Pancreas (tissue), 10 donors: ENCODE measurements at regions not wholly inside any gene's neighbourhood (a gene's known extent, or its start where the extent isn't known, plus 50 kb on each side); places are given as distances from the start of the nearest gene placed in this dataset.

Experiments
- ATAC-seq, 4 donors: fragments of 200-7000 bp; cut with Tn5 transposase; one replicate each; pipeline versions ENCODE4 v1.8.0 to v1.9.1; 2020; ENCODE audit warnings: mild to moderate bottlenecking in 4 of 4, moderate library complexity in 4 of 4
- DNase-seq, 6 donors: peaks; one replicate each; pipeline ENCODE4 v3.0.0-alpha.2; 2020
- FAIRE-seq: peaks from 2 replicates; lab custom pipeline; 2012; peaks lifted over from hg19 to GRCh38; lab: Jason Lieb, UNC
- H3K27ac ChIP-seq, 4 donors: fragments of 200-600 bp; sonication (generic); 1 replicate in 3 of 4; 2 replicates in 1 of 4; pipeline versions ENCODE4 v1.5.0 to v1.8.0; 2020
- H3K27me3 ChIP-seq, 4 donors: fragments of 200-600 bp; one replicate each; pipeline ENCODE4 v1.8.0; 2021
- H3K36me3 ChIP-seq, 3 donors: fragments of 200-600 bp; sonication (generic) in 1 of 3; one replicate each; pipeline versions ENCODE4 v1.5.0 to v1.8.0; 2020 to 2021
- H3K4me1 ChIP-seq, 3 donors: fragments of 200-600 bp; one replicate each; pipeline ENCODE4 v1.8.0; 2021
- H3K4me3 ChIP-seq, 4 donors: fragments of 200-600 bp; sonication (generic) in 2 of 4; one replicate each; pipeline versions ENCODE4 v1.5.0 to v1.8.0; 2020 to 2021
- H3K9me3 ChIP-seq, 4 donors: fragments of 200-600 bp; one replicate each; pipeline ENCODE4 v1.8.0; 2021
- CTCF ChIP-seq, 4 donors: fragments of 200-600 bp; sonication (generic) in 3 of 4; IDR thresholded peaks; one replicate each; pipeline versions ENCODE4 v1.5.0 to v1.8.0; 2021; ENCODE audit warnings: antibody characterized with exemption in 4 of 4
- WGBS, 2 donors: extraction: QIAGEN DNeasy Blood & Tissue Kit; methylation state at CpG; one replicate each; pipeline ENCODE4 v1.1.7; 2013; 5-methylcytosine and 5-hydroxymethylcytosine counted together
- intact Hi-C, 3 donors: fragments of 100-400 bp; cut with DNase I; formaldehyde crosslinking; loops; one replicate each; pipeline versions ENCODE4 v1.11.1 to v1.14.2; 2022
- donor health status: healthy with polysubstance abuse.
- donor health status: DM: no; HTN: no; CAD: no; lungs with moderate emphysema.
- donor health status: DM: no; HTN: no; CAD: no.
- donor health status: control.
- donor health status: control.
- donor health status: Bipolar disorder and iron deficiency.
- donor health status: DM: yes; HTN: yes; CAD: no.
- donor health status: DM: no; HTN: no; CAD: no.
- donor health status: DM: no; HTN: no; CAD: no.
- donor health status: DM: yes; HTN: yes; CAD: no.

- H3K27ac ChIP-seq: no peak overlapping the region
- intact Hi-C loops: no loop called here
Measured at GRCh38 chr2:196330645-196331044, 159.3 kb upstream of the STK17B start.

GRCh38 chr2:196331143-196331542 is 159.8 kb upstream of the STK17B start:
- no peak overlapping the region for H3K27ac ChIP-seq
- DNase-seq (no peak), ATAC-seq (peak in 2 of 4 donors; percentile 54 to 55), FAIRE-seq (no peak)
- no peaks in the 10 kb centered on the region for H3K4me1 ChIP-seq
- no peaks in the 10 kb centered on the region for H3K27me3 ChIP-seq
- H3K9me3 ChIP-seq: no peaks in the 10 kb centered on the region
- TF ChIP-seq CTCF (IDR thresholded peaks at IDR 0.05): no peak
- WGBS, 2 donors: 61 to 66% methylated on average over 5 of the region's 5 CpGs
- intact Hi-C loops: no loop called here
- H3K36me3 ChIP-seq: no peaks in the 10 kb centered on the region
- H3K4me3 ChIP-seq: no peak overlapping the region

More at GRCh38 chr2:196330645-196331044, 159.3 kb upstream of the STK17B start:
- WGBS, 2 donors: 80 to 83% methylated on average over 4 of the region's 4 CpGs
- no peaks in the 10 kb centered on the region for H3K9me3 ChIP-seq
- H3K4me3 ChIP-seq: no peak overlapping the region
- FAIRE-seq (no peak), ATAC-seq (no peak), DNase-seq (no peak)
- no peaks in the 10 kb centered on the region for H3K27me3 ChIP-seq
- H3K4me1 ChIP-seq: no peaks in the 10 kb centered on the region
- no peaks in the 10 kb centered on the region for H3K36me3 ChIP-seq
- TF ChIP-seq CTCF (IDR thresholded peaks at IDR 0.05): no peak

- Histone ChIP-seq H3K9me3 (no peaks in the 10 kb centered on the region), H3K27ac (no peak overlapping the region), H3K36me3 (no peaks in the 10 kb centered on the region), H3K27me3 (no peaks in the 10 kb centered on the region), H3K4me1 (no peaks in the 10 kb centered on the region), H3K4me3 (no peak overlapping the region)
- WGBS, 2 donors: 27 to 28% methylated on average over 4 of the region's 4 CpGs
- FAIRE-seq (no peak), DNase-seq (no peak), ATAC-seq (no peak)
- intact Hi-C loops: no loop called here
- TF ChIP-seq CTCF (IDR thresholded peaks at IDR 0.05): no peak
Measured at GRCh38 chr2:196331851-196332250, 160.5 kb upstream of the STK17B start.

GRCh38 chr2:196333397-196333796 is 162.0 kb upstream of the STK17B start:
- ATAC-seq (no peak), DNase-seq (no peak), FAIRE-seq (no peak)
- Histone ChIP-seq H3K4me1 (no peaks in the 10 kb centered on the region), H3K36me3 (no peaks in the 10 kb centered on the region), H3K27me3 (no peaks in the 10 kb centered on the region), H3K27ac (no peak overlapping the region), H3K4me3 (no peak overlapping the region), H3K9me3 (no peaks in the 10 kb centered on the region)
- no peak for TF ChIP-seq CTCF (IDR thresholded peaks at IDR 0.05)
- intact Hi-C loops: no loop called here

GRCh38 chr2:196334710-196335109 is 163.3 kb upstream of the STK17B start:
- 65 to 73% methylated on average over 3 of the region's 3 CpGs for WGBS, 2 donors
- Histone ChIP-seq H3K27ac (no peak overlapping the region), H3K36me3 (no peaks in the 10 kb centered on the region), H3K9me3 (no peaks in the 10 kb centered on the region), H3K4me3 (no peak overlapping the region), H3K4me1 (no peaks in the 10 kb centered on the region), H3K27me3 (no peaks in the 10 kb centered on the region)
- intact Hi-C loops: no loop called here
- DNase-seq: no peak
- TF ChIP-seq CTCF (IDR thresholded peaks at IDR 0.05): no peak
- no peak for ATAC-seq
- FAIRE-seq: no peak
